CD14-positive monocyte (primary cell): ENCODE measurements at regions not wholly inside any gene's neighbourhood (a gene's known extent, or its start where the extent isn't known, plus 50 kb on each side); places are given as distances from the start of the nearest gene placed in this dataset.

Source experiments
- DNase-seq, 3 donors: peaks; one replicate each; pipeline ENCODE4 v3.0.0-alpha.2; 2011 to 2022
- H2AFZ ChIP-seq: 2 replicates; pipeline ENCODE4 v1.6.0; 2012; ENCODE audit warnings: mild to moderate bottlenecking, low read depth, low read length, inconsistent platforms; ENCODE audit not compliant: insufficient read depth, poor library complexity, severe bottlenecking
- H3K27ac ChIP-seq, 2 donors: 1 replicate in 1 of 2; 2 replicates in 1 of 2; pipeline ENCODE4 v1.5.1; 2012 to 2013; ENCODE audit warnings: low read length in 2 of 2, control low read depth in 1 of 2, inconsistent platforms in 1 of 2, low read depth in 1 of 2, mild to moderate bottlenecking in 1 of 2
- H3K27me3 ChIP-seq, 2 donors: one replicate each; pipeline versions ENCODE4 v1.6.0 to v1.6.1; 2011 to 2013; ENCODE audit warnings: low read length in 2 of 2; ENCODE audit not compliant: control insufficient read depth in 2 of 2, insufficient read depth in 2 of 2
- H3K36me3 ChIP-seq, 2 donors: replicated peaks in 1 of 2; 1 replicate in 1 of 2; 2 replicates in 1 of 2; pipeline versions ENCODE4 v1.5.1 to v1.6.1; 2012 to 2013; ENCODE audit warnings: low read length in 2 of 2, control low read depth in 1 of 2, inconsistent platforms in 1 of 2, mild to moderate bottlenecking in 1 of 2; ENCODE audit not compliant: insufficient read depth in 2 of 2, control insufficient read depth in 1 of 2
- H3K4me1 ChIP-seq, 2 donors: 1 replicate in 1 of 2; 2 replicates in 1 of 2; pipeline versions ENCODE4 v1.5.1 to v1.6.1; 2012 to 2013; ENCODE audit warnings: low read length in 2 of 2, control low read depth in 1 of 2, inconsistent platforms in 1 of 2, mild to moderate bottlenecking in 1 of 2, moderate library complexity in 1 of 2; ENCODE audit not compliant: insufficient read depth in 2 of 2, control insufficient read depth in 1 of 2
- H3K4me2 ChIP-seq: replicated peaks from 2 replicates; pipeline ENCODE3; 2012; ENCODE audit warnings: low read length, moderate library complexity, mild to moderate bottlenecking; ENCODE audit not compliant: poor library complexity, severe bottlenecking; ENCODE audit errors: extremely low read depth
- H3K4me3 ChIP-seq, 3 experiments: fragments of 200-600 bp in 1 of 3; sonication (generic) in 1 of 3; replicated peaks in 1 of 3; 1 replicate in 2 of 3; 2 replicates in 1 of 3; pipeline ENCODE4 v1.5.1; 2011 to 2013; ENCODE audit warnings: low read length in 3 of 3, mild to moderate bottlenecking in 3 of 3, control low read depth in 2 of 3, low read depth in 2 of 3, inconsistent platforms in 1 of 3, moderate library complexity in 1 of 3
- H3K79me2 ChIP-seq: 2 replicates; pipeline ENCODE4 v1.6.0; 2012; ENCODE audit warnings: mild to moderate bottlenecking, control low read depth, inconsistent platforms, low read length, moderate library complexity; ENCODE audit not compliant: insufficient read depth
- H3K9ac ChIP-seq: 2 replicates; pipeline ENCODE4 v1.6.0; 2017; ENCODE audit warnings: low read length, mild to moderate bottlenecking; ENCODE audit not compliant: insufficient read depth, poor library complexity, severe bottlenecking
- H3K9me3 ChIP-seq, 2 donors: replicated peaks in 1 of 2; 1 replicate in 1 of 2; 2 replicates in 1 of 2; pipeline versions ENCODE4 v1.5.1 to v1.6.1; 2012 to 2013; ENCODE audit warnings: low read length in 2 of 2, control low read depth in 1 of 2; ENCODE audit not compliant: control insufficient read depth in 1 of 2, insufficient read depth in 1 of 2
- H4K20me1 ChIP-seq: 2 replicates; pipeline ENCODE4 v1.6.0; 2012; ENCODE audit warnings: mild to moderate bottlenecking, low read length, control low read depth, moderate library complexity; ENCODE audit not compliant: insufficient read depth
- H3K27ac Mint-ChIP-seq, 7 donors: one replicate each; pipeline ENCODE4 v1.8.0; 2020; ENCODE audit warnings: mild to moderate bottlenecking in 7 of 7, mixed read lengths in 7 of 7, moderate library complexity in 6 of 7, inconsistent platforms in 2 of 7
- H3K27me3 Mint-ChIP-seq, 3 donors: one replicate each; pipeline ENCODE4 v1.8.0; 2021 to 2022; ENCODE audit warnings: low read depth in 3 of 3, mild to moderate bottlenecking in 3 of 3, mixed read lengths in 3 of 3, moderate library complexity in 3 of 3, inconsistent platforms in 1 of 3
- H3K36me3 Mint-ChIP-seq, 2 donors: one replicate each; pipeline ENCODE4 v1.8.0; 2020; ENCODE audit warnings: mixed read lengths in 2 of 2, inconsistent platforms in 1 of 2, mild to moderate bottlenecking in 1 of 2
- H3K4me1 Mint-ChIP-seq: one replicate; pipeline ENCODE4 v1.8.0; 2020; ENCODE audit warnings: mild to moderate bottlenecking, mixed read lengths
- H3K4me3 Mint-ChIP-seq, 2 donors: one replicate each; pipeline ENCODE4 v1.8.0; 2020; ENCODE audit warnings: mild to moderate bottlenecking in 2 of 2, mixed read lengths in 2 of 2, moderate library complexity in 1 of 2
- H3K9me3 Mint-ChIP-seq, 7 donors: one replicate each; pipeline ENCODE4 v1.8.0; 2020 to 2022; ENCODE audit warnings: mixed read lengths in 7 of 7, mild to moderate bottlenecking in 6 of 7, moderate library complexity in 6 of 7, inconsistent platforms in 2 of 7
- WGBS: methylation state at CpG from one replicate; pipeline ENCODE4 v1.1.5; 2013; ENCODE audit warnings: missing lambda C conversion rate; ENCODE audit not compliant: insufficient coverage; 5-methylcytosine and 5-hydroxymethylcytosine counted together
- intact Hi-C, 2 donors: fragments of 100-400 bp; cut with micrococcal nuclease; formaldehyde crosslinking; loops; one replicate each; pipeline versions ENCODE4 v1.15.0 to v1.15.1; 2023
- TF ChIP-seq, protein P1 (sequence below): fragments of 200-600 bp; IDR thresholded peaks from one replicate; pipeline ENCODE4 v1.8.0; 2022; ENCODE audit warnings: antibody characterized with exemption, mild to moderate bottlenecking

- Histone ChIP-seq H3K4me3 (no peak overlapping the region), H3K79me2 (no peaks in the 10 kb centered on the region), H4K20me1 (no peaks in the 10 kb centered on the region), H2AFZ (no peak overlapping the region), H3K9me3 (no peaks in the 10 kb centered on the region), H3K9ac (no peak overlapping the region), H3K27me3 (no peaks in the 10 kb centered on the region), H3K4me1 (no peaks in the 10 kb centered on the region), H3K27ac (no peak overlapping the region), H3K4me2 (no peak overlapping the region), H3K36me3 (no peaks in the 10 kb centered on the region)
- Mint-ChIP-seq H3K27me3 (no peaks in the 10 kb centered on the region), H3K27ac (no peak overlapping the region), H3K4me3 (no peak overlapping the region), H3K9me3 (peaks cover 0 to 2% (median 0%) of the 10 kb centered on the region in 7 donors), H3K36me3 (no peaks in the 10 kb centered on the region), H3K4me1 (no peaks in the 10 kb centered on the region)
- intact Hi-C loops, result loop anchor here in 1 of 2 donors (10.0 kb wide), 1 partner anchor 1757 kb away; no protein-coding TSS in a partner anchor
- TF ChIP-seq, protein P1, sequence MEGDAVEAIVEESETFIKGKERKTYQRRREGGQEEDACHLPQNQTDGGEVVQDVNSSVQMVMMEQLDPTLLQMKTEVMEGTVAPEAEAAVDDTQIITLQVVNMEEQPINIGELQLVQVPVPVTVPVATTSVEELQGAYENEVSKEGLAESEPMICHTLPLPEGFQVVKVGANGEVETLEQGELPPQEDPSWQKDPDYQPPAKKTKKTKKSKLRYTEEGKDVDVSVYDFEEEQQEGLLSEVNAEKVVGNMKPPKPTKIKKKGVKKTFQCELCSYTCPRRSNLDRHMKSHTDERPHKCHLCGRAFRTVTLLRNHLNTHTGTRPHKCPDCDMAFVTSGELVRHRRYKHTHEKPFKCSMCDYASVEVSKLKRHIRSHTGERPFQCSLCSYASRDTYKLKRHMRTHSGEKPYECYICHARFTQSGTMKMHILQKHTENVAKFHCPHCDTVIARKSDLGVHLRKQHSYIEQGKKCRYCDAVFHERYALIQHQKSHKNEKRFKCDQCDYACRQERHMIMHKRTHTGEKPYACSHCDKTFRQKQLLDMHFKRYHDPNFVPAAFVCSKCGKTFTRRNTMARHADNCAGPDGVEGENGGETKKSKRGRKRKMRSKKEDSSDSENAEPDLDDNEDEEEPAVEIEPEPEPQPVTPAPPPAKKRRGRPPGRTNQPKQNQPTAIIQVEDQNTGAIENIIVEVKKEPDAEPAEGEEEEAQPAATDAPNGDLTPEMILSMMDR, result no peak
- no CpG with 5 or more reads among the region's 3 CpGs for WGBS
- no peak for DNase-seq
Measured at GRCh38 chr18:43627848-43628530, 350.7 kb upstream of the SYT4 start.

- WGBS, result no CpG with 5 or more reads among the region's 2 CpGs
- H3K27me3 Mint-ChIP-seq, result peaks cover 0 to 4% (median 2%) of the 10 kb centered on the region in 3 donors
Measured at GRCh38 chr18:43634994-43635393, 357.7 kb upstream of the SYT4 start.

More at GRCh38 chr18:43634994-43635393, 357.7 kb upstream of the SYT4 start:
- Mint-ChIP-seq H3K27ac (no peak overlapping the region), H3K4me1 (no peaks in the 10 kb centered on the region), H3K36me3 (no peaks in the 10 kb centered on the region), H3K9me3 (peaks cover 0 to 5% (median 0%) of the 10 kb centered on the region in 7 donors), H3K4me3 (no peak overlapping the region)
- intact Hi-C loops, result no loop called here
- Histone ChIP-seq H3K36me3 (no peaks in the 10 kb centered on the region), H3K9ac (no peak overlapping the region), H3K4me1 (no peaks in the 10 kb centered on the region), H3K27me3 (no peaks in the 10 kb centered on the region), H3K79me2 (no peaks in the 10 kb centered on the region), H2AFZ (no peak overlapping the region), H4K20me1 (no peaks in the 10 kb centered on the region), H3K9me3 (no peaks in the 10 kb centered on the region), H3K4me2 (no peak overlapping the region), H3K4me3 (no peak overlapping the region), H3K27ac (no peak overlapping the region)
- TF ChIP-seq, protein P1, result no peak
- DNase-seq, result no peak
